ENCODE measurements at regions not wholly inside any gene's neighbourhood (a gene's known extent, or its start where the extent isn't known, plus 50 kb on each side); places are given as distances from the start of the nearest gene placed in this dataset.

- no peak for DNase-seq (ENCODE audit: low read depth in 2 of 2)
Observed at GRCh38 chr4:189265515-189265914, 675.2 kb upstream of the FRG1 start.

GRCh38 chr4:189267312-189267965, 673.2 kb upstream of the FRG1 start:
- no peak for DNase-seq (ENCODE audit: low read depth in 2 of 2)

DNA sequence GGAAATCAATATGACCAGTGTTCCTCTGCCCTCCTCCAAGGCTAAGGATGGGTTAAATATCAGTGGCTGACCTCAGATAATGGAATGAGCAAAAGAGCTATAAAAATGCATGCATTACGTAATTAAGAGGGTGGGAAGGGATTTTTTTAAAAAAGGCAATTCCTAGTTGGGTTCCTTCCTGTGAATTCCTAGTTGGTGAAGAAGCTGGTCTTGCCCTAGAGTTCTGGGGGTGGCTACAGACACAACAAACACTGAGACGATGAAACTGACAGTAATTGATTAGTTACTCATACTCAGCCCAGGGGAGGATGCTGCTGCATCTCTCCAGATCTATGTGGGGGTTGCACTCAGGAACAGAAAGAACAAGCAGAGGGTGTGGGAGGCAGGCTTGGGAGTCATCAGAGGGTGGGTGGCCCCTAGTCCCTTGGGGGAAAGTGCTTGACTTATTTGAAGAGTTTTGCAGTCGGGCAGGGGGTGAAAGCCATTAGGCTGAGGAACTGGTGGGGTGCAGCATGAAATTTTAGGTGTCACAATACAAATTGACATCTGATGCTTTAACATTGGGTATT, 662.0 kb upstream of the FRG1 start:
- no peak for DNase-seq (ENCODE audit: low read depth in 2 of 2)

- DNase-seq (ENCODE audit: low read depth in 2 of 2), result no peak
Observed at GRCh38 chr4:189279188-189279587, 661.5 kb upstream of the FRG1 start.

GRCh38 chr4:189285377-189285776, 655.3 kb upstream of the FRG1 start:
- DNase-seq (ENCODE audit: low read depth in 2 of 2), result no peak

- no peak for DNase-seq (ENCODE audit: low read depth in 2 of 2)
Observed at GRCh38 chr4:189291939-189292338, 648.7 kb upstream of the FRG1 start.

- no peak for DNase-seq (ENCODE audit: low read depth in 2 of 2)
Observed at GRCh38 chr4:189293459-189293858, 647.2 kb upstream of the FRG1 start.

DNA sequence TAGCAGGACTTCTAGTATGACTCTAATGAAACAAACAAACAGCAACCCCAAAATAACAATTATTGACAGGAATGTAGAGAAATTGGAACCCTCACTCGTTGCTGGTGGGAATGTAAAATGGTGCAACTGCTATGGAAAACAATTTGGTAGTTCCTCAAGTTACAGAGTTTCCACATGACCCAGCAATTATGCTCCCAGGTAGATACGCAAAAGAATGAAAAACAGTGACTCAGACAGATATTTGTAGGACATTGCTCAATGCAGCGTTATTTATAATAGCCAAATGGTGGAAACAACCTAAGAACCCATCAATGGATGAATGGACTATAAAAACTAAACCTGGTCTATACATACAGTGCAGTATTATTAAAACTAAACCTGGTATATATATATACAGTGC, 646.1 kb upstream of the FRG1 start:
- no peak for DNase-seq (ENCODE audit: low read depth in 2 of 2)

GRCh38 chr4:189299706-189300105, 641.0 kb upstream of the FRG1 start:
- DNase-seq (ENCODE audit: low read depth in 2 of 2), result no peak

GRCh38 chr4:189301692-189302091, 639.0 kb upstream of the FRG1 start:
- no peak for DNase-seq (ENCODE audit: low read depth in 2 of 2)

GRCh38 chr4:189302719-189303118, 638.0 kb upstream of the FRG1 start:
- DNase-seq (ENCODE audit: low read depth in 2 of 2), result no peak

GRCh38 chr4:189304167-189304566, 636.5 kb upstream of the FRG1 start:
- DNase-seq (ENCODE audit: low read depth in 2 of 2), result no peak

DNA sequence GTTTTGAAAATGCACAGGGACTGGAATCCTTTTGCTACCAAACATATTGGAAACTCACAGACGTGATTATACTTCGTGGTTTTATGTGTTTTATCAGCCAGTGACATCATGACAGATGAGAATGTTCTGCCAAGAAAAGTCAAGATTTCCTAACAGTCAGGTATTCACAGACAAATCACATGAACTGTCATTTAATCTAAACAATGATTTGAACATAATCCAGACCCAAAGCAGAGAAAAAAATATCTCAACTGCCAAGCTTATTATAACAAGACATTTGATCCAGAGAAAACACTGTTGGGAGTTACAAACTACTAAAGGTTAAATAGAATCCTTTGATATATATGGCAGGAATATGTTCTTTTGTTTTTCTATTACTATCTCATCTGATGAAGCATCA, 635.9 kb upstream of the FRG1 start:
- DNase-seq (ENCODE audit: low read depth in 2 of 2), result no peak

DNA sequence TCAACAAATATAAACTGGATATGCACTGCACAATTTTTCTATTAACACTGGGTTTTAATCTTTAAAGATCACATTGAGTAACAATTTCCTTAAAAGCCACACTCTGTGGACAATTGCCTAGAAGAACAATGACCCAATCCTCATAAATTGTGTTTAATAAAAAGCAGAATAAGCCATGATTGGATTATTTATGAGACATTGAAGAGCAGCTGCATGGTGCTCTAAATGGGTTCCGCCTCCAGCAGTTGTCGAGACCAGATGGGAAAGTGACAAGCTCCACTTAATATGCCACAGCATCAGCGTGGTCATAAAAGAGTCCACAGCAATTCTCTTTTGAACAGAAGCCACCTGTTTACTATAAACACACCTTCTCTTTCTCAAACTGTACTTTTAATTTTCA, 635.2 kb upstream of the FRG1 start:
- no peak for DNase-seq (ENCODE audit: low read depth in 2 of 2)

DNA sequence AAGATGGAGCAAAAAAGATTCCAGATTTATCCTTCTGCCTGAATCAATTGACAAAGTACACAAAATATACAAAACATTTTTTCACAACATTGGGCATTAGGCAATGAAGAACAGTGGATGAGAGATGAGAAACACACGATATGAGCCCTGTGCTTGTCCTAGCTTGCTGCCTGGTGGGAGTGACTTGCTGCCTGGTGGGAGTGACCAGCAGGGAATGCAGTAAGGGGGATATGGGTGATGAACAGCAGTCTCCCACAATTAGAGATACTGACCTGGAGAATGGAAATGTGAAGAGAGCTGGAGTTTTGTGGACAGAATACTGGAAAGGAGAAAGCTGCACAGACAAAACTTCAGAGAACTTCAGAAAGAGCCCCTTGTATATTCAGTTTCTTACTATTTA, 629.4 kb upstream of the FRG1 start:
- DNase-seq (ENCODE audit: low read depth in 2 of 2), result no peak

DNA sequence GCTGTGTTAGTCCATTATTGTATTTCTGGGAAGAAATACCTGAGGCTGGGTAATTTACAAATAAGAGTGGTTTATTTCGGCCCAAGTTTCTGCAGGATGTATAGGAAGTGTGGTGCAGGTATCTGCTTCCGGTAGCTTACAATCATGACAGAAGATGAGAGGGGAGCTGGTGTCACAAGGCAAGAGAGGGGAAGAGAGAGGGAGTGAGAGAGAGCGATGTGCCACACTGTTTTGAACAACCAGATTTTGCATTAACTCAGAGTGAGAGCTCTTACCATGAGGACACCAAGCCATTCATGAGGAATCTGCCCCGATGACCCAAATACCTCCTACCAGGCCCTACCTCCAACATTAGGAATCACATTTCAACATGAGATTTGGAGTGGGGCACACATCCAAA, 627.6 kb upstream of the FRG1 start:
- no peak for DNase-seq (ENCODE audit: low read depth in 2 of 2)

DNA sequence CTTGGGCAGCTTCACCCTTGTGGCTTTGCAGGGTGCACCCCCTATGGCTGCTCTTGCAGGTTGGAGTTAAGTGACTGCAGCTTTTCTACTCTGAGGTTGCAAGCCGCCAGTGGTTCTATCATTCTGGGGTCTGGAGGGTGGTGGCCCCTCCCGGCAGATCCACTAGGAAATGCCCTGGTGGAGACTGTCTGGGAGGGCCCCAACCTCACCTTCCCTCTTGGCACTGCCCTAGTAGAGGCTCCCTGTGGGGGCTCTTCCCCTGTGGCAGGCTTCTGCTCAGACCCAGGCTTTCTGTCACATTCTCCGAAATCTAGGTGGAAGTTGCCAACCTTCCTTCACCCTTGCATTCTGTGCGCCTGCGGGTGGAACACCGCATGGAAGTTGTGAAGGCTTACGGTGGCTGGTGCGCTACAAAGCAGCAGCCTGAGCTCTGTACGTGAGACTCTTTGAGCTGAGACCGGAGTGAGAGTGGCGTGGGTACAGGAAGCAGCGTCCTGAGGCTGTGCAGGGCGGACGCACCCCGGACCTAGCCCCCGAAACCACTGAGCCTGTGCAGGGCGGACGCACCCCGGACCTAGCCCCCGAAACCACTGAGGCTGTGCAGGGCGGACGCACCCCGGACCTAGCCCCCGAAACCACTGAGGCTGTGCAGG, 626.7 kb upstream of the FRG1 start:
- no peak for DNase-seq (ENCODE audit: low read depth in 2 of 2)

- DNase-seq (ENCODE audit: low read depth in 2 of 2), result no peak
Observed at GRCh38 chr4:189322426-189322825, 618.2 kb upstream of the FRG1 start.

GRCh38 chr4:189341881-189342280, 598.8 kb upstream of the FRG1 start:
- no peak for DNase-seq (ENCODE audit: low read depth in 2 of 2)

- DNase-seq (ENCODE audit: low read depth in 2 of 2), result no peak
Observed at GRCh38 chr4:189355590-189355989, 585.1 kb upstream of the FRG1 start.

DNA sequence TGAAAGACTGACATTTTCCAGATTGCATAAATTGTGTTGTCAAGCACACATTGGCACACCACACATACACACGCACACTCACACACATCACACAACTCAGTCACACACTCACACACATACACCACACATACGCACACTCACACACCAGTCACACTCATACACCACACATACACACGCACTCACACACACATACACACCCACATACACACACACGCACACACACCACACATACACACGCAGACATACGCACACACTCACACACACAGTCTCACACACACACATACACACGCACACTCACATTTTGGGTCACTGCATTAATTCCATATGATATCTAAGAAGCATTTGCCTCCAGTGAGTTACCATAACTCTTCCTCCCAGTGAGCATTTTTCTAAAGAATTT, 578.3 kb upstream of the FRG1 start:
- no peak for DNase-seq (ENCODE audit: low read depth in 2 of 2)

DNA sequence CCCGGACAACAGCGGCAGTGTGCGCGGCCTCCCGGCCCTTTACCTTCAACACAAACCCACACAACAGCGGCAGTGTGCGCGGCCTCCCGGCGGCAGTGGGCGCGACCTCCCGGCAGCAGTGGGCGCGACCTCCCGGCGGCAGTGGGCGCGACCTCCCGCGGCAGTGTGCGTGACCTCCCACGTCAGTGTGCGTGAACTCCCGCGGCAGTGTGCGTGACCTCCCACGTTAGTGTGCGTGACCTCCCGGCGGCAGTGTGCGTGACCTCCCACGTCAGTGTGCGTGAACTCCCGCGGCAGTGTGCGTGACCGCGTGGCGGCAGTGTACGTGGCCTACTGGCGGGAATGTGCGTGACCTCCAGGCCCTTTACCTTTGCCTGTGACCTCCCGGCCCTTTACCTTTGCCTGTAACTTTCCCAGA, 576.6 kb upstream of the FRG1 start:
- no peak for DNase-seq (ENCODE audit: low read depth in 2 of 2)

DNA sequence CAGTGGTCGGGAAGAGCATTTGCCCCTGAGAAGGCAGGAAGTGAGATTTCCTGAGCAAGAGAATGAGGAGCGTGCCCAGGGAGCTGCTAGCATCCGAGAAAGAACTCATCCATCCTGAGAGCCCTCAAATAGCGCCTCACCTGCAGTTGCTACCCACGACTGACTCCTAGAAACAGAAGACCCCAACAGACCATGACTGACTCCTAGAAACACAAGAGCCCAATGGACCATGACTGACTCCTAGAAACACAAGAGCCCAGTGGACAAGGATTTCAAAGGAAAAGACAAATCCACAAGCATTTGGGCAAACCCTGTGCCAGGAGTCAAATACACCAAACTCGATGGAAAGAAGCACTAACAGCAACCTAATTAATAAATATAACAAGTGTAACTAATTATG, 575.2 kb upstream of the FRG1 start:
- no peak for DNase-seq (ENCODE audit: low read depth in 2 of 2)

- DNase-seq (ENCODE audit: low read depth in 2 of 2), result no peak
Observed at GRCh38 chr4:189367832-189368231, 572.8 kb upstream of the FRG1 start.

All from stimulated activated CD4-positive, alpha-beta T cell treated with anti-CD3 and anti-CD28 coated beads, Interleukin-1b, Interleukin-23, amount 100 ng/mL, for 4 hours (primary cell).